Keratinocyte (primary cell): ENCODE measurements at regions not wholly inside any gene's neighbourhood (a gene's known extent, or its start where the extent isn't known, plus 50 kb on each side); places are given as distances from the start of the nearest gene placed in this dataset.

Experiments
- DNase-seq: peaks from one replicate; pipeline ENCODE4 v3.0.0-alpha.2; 2011; ENCODE audit warnings: low read depth, missing footprints, low spot score
- FAIRE-seq: peaks from 2 replicates; lab custom pipeline; 2011; peaks lifted over from hg19 to GRCh38; lab: Jason Lieb, UNC
- H2AFZ ChIP-seq: 2 replicates; pipeline ENCODE4 v1.6.0; 2012; ENCODE audit warnings: low read length, control low read depth, inconsistent platforms; ENCODE audit not compliant: control insufficient read depth
- H3K27ac ChIP-seq: 2 replicates; pipeline ENCODE4 v1.5.1; 2011; ENCODE audit warnings: low read length; ENCODE audit not compliant: control insufficient read depth, insufficient read depth
- H3K27me3 ChIP-seq: 3 replicates; pipeline ENCODE4 v1.6.0; 2011; ENCODE audit warnings: low read length; ENCODE audit not compliant: control insufficient read depth, insufficient read depth; ENCODE audit errors: extremely low read depth
- H3K36me3 ChIP-seq, 2 experiments: 2 replicates in 1 of 2; 3 replicates in 1 of 2; pipeline ENCODE4 v1.5.1; 2011; ENCODE audit warnings: low read length in 2 of 2, mild to moderate bottlenecking in 1 of 2; ENCODE audit not compliant: control insufficient read depth in 2 of 2, insufficient read depth in 2 of 2; ENCODE audit errors: extremely low read depth in 1 of 2
- H3K4me1 ChIP-seq: 3 replicates; pipeline ENCODE4 v1.5.1; 2011; ENCODE audit warnings: low read length; ENCODE audit not compliant: control insufficient read depth, insufficient read depth; ENCODE audit errors: extremely low read depth
- H3K4me2 ChIP-seq: 3 replicates; pipeline ENCODE4 v1.6.0; 2011; ENCODE audit warnings: low read depth, low read length; ENCODE audit not compliant: control insufficient read depth, insufficient read depth; ENCODE audit errors: extremely low read depth
- H3K4me3 ChIP-seq, 3 experiments: fragments of 200-600 bp in 1 of 3; sonication (generic) in 1 of 3; 2 replicates in 2 of 3; 3 replicates in 1 of 3; pipeline ENCODE4 v1.5.1; 2011 to 2016; ENCODE audit warnings: low read length in 3 of 3, mild to moderate bottlenecking in 3 of 3, control low read depth in 2 of 3, inconsistent platforms in 1 of 3, low read depth in 1 of 3, mixed read lengths in 1 of 3, mixed run types in 1 of 3, moderate library complexity in 1 of 3; ENCODE audit not compliant: control insufficient read depth in 2 of 3, insufficient read depth in 2 of 3; ENCODE audit errors: extremely low read depth in 1 of 3
- H3K79me2 ChIP-seq: 2 replicates; pipeline ENCODE4 v1.6.0; 2012; ENCODE audit warnings: low read length; ENCODE audit not compliant: control insufficient read depth, insufficient read depth
- H3K9ac ChIP-seq: 3 replicates; pipeline ENCODE4 v1.6.0; 2011; ENCODE audit warnings: low read length; ENCODE audit not compliant: control insufficient read depth, insufficient read depth; ENCODE audit errors: extremely low read depth
- H3K9me1 ChIP-seq: 3 replicates; pipeline ENCODE4 v1.6.0; 2011; ENCODE audit warnings: low read length; ENCODE audit not compliant: control insufficient read depth, insufficient read depth; ENCODE audit errors: extremely low read depth
- H3K9me3 ChIP-seq: 2 replicates; pipeline ENCODE4 v1.5.1; 2012; ENCODE audit warnings: low read depth, low read length; ENCODE audit not compliant: control insufficient read depth
- H4K20me1 ChIP-seq: 3 replicates; pipeline ENCODE4 v1.6.0; 2011; ENCODE audit warnings: low read length; ENCODE audit not compliant: control insufficient read depth, insufficient read depth; ENCODE audit errors: extremely low read depth
- EZH2 ChIP-seq: IDR thresholded peaks from one replicate; pipeline ENCODE4 v1.6.1; 2012; ENCODE audit warnings: inconsistent platforms, mild to moderate bottlenecking, low read length, moderate library complexity
- dilution Hi-C: fragments of 300-500 bp; cut with MboI; formaldehyde crosslinking; loops from one replicate; pipeline ENCODE4 v1.7.0; 2020; ENCODE audit warnings: low sequenced_read_pairs; ENCODE audit not compliant: extremely low pct_ligation_motif_present
- TF ChIP-seq, protein P1 (sequence below), 3 experiments: IDR thresholded peaks in 1 of 3; conservative IDR thresholded peaks in 1 of 3; optimal IDR thresholded peaks in 1 of 3; 2 replicates in 2 of 3; 3 replicates in 1 of 3; pipeline versions ENCODE3 to v1.5.1; 2011; ENCODE audit warnings: low read length in 3 of 3, mild to moderate bottlenecking in 3 of 3, moderate library complexity in 2 of 3, control low read depth in 1 of 3, inconsistent platforms in 1 of 3; ENCODE audit not compliant: insufficient read depth in 2 of 3; ENCODE audit errors: extremely low read depth in 1 of 3

DNA sequence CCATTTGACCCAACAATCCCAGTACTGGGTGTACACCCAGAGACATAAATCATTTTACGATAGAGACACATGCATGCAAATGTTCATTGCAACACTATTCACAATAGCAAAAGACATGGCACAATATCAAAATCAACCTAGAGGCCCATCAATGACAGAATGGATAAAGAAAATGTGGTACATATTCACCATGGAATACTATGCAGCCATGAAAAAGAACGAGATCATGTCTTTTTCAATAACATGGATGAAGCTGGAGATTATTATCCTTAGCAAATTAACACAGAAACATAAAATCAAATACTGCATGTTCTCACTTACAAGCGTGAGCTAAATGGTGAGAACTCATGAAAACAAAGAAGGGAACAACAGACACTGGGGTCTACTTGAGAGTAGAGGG, 249.1 kb downstream of the RASSF9 start:
- H3K27me3 ChIP-seq = no peaks in the 10 kb centered on the region
- H3K9me3 ChIP-seq = no peaks in the 10 kb centered on the region
- H4K20me1 ChIP-seq = no peaks in the 10 kb centered on the region
- no peak overlapping the region for H3K27ac ChIP-seq
- DNase-seq = no peak
- H3K36me3 ChIP-seq = no peaks in the 10 kb centered on the region
- no peak overlapping the region for H3K4me3 ChIP-seq
- no peak overlapping the region for H3K9ac ChIP-seq
- FAIRE-seq = no peak
- no peaks in the 10 kb centered on the region for H3K4me1 ChIP-seq
- no peaks in the 10 kb centered on the region for H3K9me1 ChIP-seq
- no peak overlapping the region for H3K4me2 ChIP-seq
- H2AFZ ChIP-seq = no peak overlapping the region
- H3K79me2 ChIP-seq = no peaks in the 10 kb centered on the region
- TF ChIP-seq, protein P1, sequence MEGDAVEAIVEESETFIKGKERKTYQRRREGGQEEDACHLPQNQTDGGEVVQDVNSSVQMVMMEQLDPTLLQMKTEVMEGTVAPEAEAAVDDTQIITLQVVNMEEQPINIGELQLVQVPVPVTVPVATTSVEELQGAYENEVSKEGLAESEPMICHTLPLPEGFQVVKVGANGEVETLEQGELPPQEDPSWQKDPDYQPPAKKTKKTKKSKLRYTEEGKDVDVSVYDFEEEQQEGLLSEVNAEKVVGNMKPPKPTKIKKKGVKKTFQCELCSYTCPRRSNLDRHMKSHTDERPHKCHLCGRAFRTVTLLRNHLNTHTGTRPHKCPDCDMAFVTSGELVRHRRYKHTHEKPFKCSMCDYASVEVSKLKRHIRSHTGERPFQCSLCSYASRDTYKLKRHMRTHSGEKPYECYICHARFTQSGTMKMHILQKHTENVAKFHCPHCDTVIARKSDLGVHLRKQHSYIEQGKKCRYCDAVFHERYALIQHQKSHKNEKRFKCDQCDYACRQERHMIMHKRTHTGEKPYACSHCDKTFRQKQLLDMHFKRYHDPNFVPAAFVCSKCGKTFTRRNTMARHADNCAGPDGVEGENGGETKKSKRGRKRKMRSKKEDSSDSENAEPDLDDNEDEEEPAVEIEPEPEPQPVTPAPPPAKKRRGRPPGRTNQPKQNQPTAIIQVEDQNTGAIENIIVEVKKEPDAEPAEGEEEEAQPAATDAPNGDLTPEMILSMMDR (optimal IDR thresholded peaks at IDR 0.05 in 1 of 3, IDR thresholded peaks at IDR 0.05 in 1 of 3, conservative IDR thresholded peaks at IDR 0.05 in 1 of 3; ENCODE audit: extremely low read depth in 1 of 3, insufficient read depth in 2 of 3, low read length in 3 of 3) = no peak
- no peak for TF ChIP-seq EZH2
- dilution Hi-C loops = no loop called here

DNA sequence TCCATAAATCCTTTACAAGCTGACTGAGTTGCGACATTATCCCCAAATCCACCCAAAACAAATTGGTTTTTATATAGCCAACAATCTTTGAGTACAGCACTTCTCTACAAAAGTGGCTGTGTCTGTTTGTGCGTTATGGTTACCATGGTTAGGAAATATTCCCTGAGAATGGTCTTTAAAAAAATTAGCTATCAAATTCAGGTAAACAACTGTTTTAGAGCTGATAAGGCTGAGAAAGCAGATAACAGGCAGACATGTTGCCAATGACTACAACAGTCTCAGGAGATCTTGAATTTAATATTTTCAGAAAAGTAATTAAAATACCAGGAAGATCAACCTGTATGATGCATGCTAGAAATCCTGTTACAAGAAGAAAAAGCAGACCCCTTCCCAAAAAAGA, 248.0 kb downstream of the RASSF9 start:
- Histone ChIP-seq H2AFZ (no peak overlapping the region), H3K4me2 (no peak overlapping the region), H3K9me1 (no peaks in the 10 kb centered on the region), H4K20me1 (no peaks in the 10 kb centered on the region), H3K9ac (no peak overlapping the region), H3K27me3 (no peaks in the 10 kb centered on the region), H3K79me2 (no peaks in the 10 kb centered on the region), H3K27ac (no peak overlapping the region), H3K4me1 (no peaks in the 10 kb centered on the region), H3K36me3 (no peaks in the 10 kb centered on the region), H3K4me3 (no peak overlapping the region), H3K9me3 (no peaks in the 10 kb centered on the region)
- no peak for FAIRE-seq
- dilution Hi-C loops = no loop called here
- DNase-seq = no peak
- TF ChIP-seq EZH2 = no peak
- TF ChIP-seq, protein P1 (optimal IDR thresholded peaks at IDR 0.05 in 1 of 3, IDR thresholded peaks at IDR 0.05 in 1 of 3, conservative IDR thresholded peaks at IDR 0.05 in 1 of 3; ENCODE audit: extremely low read depth in 1 of 3, insufficient read depth in 2 of 3, low read length in 3 of 3) = no peak
